RWPE2 (cell line): ENCODE measurements at regions not wholly inside any gene's neighbourhood (a gene's known extent, or its start where the extent isn't known, plus 50 kb on each side); places are given as distances from the start of the nearest gene placed in this dataset.

Experiments
- ATAC-seq: fragments of 200-7000 bp; cut with Tn5 transposase; 3 replicates; pipeline ENCODE4 v1.9.1; 2021; ENCODE audit warnings: low read depth
- DNase-seq: peaks from one replicate; pipeline ENCODE4 v3.0.0-alpha.2; 2020; ENCODE audit warnings: low spot score
- H3K27ac ChIP-seq: fragments of 450-650 bp; 2 replicates; pipeline ENCODE4 v1.5.1; 2017; ENCODE audit warnings: mild to moderate bottlenecking; ENCODE audit not compliant: poor library complexity, severe bottlenecking
- H3K27me3 ChIP-seq: fragments of 250-450 bp; sonication (Bioruptor Pico); 2 replicates; pipeline ENCODE4 v1.5.1; 2021; ENCODE audit warnings: mild to moderate bottlenecking, moderate library complexity; ENCODE audit not compliant: insufficient read depth, poor library complexity, severe bottlenecking
- H3K36me3 ChIP-seq: fragments of 250-450 bp; sonication (Bioruptor Pico); 2 replicates; pipeline ENCODE4 v1.5.1; 2020; ENCODE audit warnings: low read depth, mild to moderate bottlenecking, moderate library complexity
- H3K4me1 ChIP-seq: fragments of 250-450 bp; sonication (Bioruptor Pico); 2 replicates; pipeline ENCODE4 v1.5.1; 2021; ENCODE audit warnings: mild to moderate bottlenecking, moderate library complexity; ENCODE audit not compliant: insufficient read depth, poor library complexity, severe bottlenecking
- H3K4me3 ChIP-seq: fragments of 250-450 bp; sonication (Bioruptor Pico); 2 replicates; pipeline ENCODE4 v1.5.1; 2021; ENCODE audit warnings: mild to moderate bottlenecking, moderate library complexity; ENCODE audit not compliant: severe bottlenecking
- H3K9me3 ChIP-seq: fragments of 250-450 bp; sonication (Bioruptor Pico); 2 replicates; pipeline ENCODE4 v1.5.1; 2021; ENCODE audit warnings: mild to moderate bottlenecking, moderate library complexity; ENCODE audit not compliant: severe bottlenecking
- CTCF ChIP-seq: fragments of 450-650 bp; IDR thresholded peaks from one replicate; pipeline ENCODE4 v1.5.1; 2017; ENCODE audit warnings: mild to moderate bottlenecking, moderate library complexity; ENCODE audit not compliant: poor library complexity, severe bottlenecking

- H3K27ac ChIP-seq, result no peak overlapping the region
- H3K27me3 ChIP-seq, result peaks cover 71% of the 10 kb centered on the region
- H3K9me3 ChIP-seq, result no peaks in the 10 kb centered on the region
- H3K4me3 ChIP-seq, result no peak overlapping the region
- ATAC-seq, result no peak
- no peaks in the 10 kb centered on the region for H3K36me3 ChIP-seq
- no peak for TF ChIP-seq CTCF
- no peak for DNase-seq
- H3K4me1 ChIP-seq, result no peaks in the 10 kb centered on the region
Observed at GRCh38 chr20:60895363-60896079, 356.5 kb upstream of the CDH4 start.

- Histone ChIP-seq H3K36me3 (no peaks in the 10 kb centered on the region), H3K9me3 (peaks cover 6% of the 10 kb centered on the region), H3K27ac (no peak overlapping the region), H3K4me1 (no peaks in the 10 kb centered on the region), H3K27me3 (peaks cover 67% of the 10 kb centered on the region), H3K4me3 (no peak overlapping the region)
- no peak for TF ChIP-seq CTCF
- ATAC-seq, result no peak
- DNase-seq, result no peak
Observed at GRCh38 chr20:60897976-60898375, 354.1 kb upstream of the CDH4 start.

DNA sequence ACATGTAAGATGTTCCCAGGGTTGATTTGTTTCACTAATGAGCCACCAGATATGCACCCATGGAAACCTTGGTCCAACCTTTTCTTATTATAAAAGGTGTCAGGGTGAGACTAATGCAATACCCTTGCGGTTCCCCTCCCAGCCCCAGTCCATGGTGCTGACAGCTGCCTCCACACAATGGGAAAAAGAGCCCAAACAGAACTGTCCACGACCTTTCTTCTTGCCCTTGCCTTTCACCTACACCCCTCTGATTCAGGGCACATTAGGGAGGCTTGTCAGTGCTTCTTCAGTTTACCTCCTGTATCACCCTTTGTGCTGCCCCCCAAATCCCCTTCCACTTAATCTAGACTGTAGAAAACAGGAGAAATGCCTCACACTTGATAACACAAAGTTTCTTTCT lies 352.7 kb upstream of the CDH4 start:
- Histone ChIP-seq H3K27me3 (peaks cover 61% of the 10 kb centered on the region), H3K27ac (no peak overlapping the region), H3K4me3 (no peak overlapping the region), H3K9me3 (peaks cover 6% of the 10 kb centered on the region), H3K4me1 (no peaks in the 10 kb centered on the region), H3K36me3 (no peaks in the 10 kb centered on the region)
- TF ChIP-seq CTCF, result no peak
- no peak; the same call in 2 of the 3 replicates for ATAC-seq
- DNase-seq, result no peak

DNA sequence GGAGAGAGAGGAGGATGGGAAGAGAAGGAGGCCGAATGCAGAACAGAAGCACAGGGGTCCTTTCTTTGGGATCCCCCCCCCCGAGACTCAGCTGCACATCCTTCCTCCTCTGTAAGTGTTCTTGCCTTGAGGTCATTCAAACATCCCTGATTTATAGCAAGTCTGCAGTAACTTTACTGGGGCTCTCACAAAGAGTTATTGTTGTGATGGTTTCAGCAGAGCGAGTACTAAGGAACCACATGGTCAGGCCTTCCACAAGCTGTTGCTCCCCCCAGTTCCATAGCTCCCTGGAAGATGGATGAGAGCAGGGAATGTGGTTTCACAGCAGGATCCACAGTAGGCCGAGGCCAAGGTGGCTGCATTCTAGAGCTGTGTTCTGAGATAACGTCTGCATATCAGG lies 351.4 kb upstream of the CDH4 start:
- Histone ChIP-seq H3K4me3 (no peak overlapping the region), H3K4me1 (no peaks in the 10 kb centered on the region), H3K36me3 (no peaks in the 10 kb centered on the region), H3K9me3 (peaks cover 6% of the 10 kb centered on the region), H3K27ac (no peak overlapping the region), H3K27me3 (peaks cover 74% of the 10 kb centered on the region)
- TF ChIP-seq CTCF, result no peak
- DNase-seq, result no peak
- ATAC-seq, result no peak

GRCh38 chr20:60901831-60902230 lies 350.2 kb upstream of the CDH4 start:
- DNase-seq (no peak), ATAC-seq (no peak)
- H3K4me3 ChIP-seq, result no peak overlapping the region
- TF ChIP-seq CTCF, result no peak
- H3K9me3 ChIP-seq, result peaks cover 6% of the 10 kb centered on the region
- peaks cover 73% of the 10 kb centered on the region for H3K27me3 ChIP-seq
- no peak overlapping the region for H3K27ac ChIP-seq
- no peaks in the 10 kb centered on the region for H3K36me3 ChIP-seq
- no peaks in the 10 kb centered on the region for H3K4me1 ChIP-seq
